IMR-90 (cell line): ENCODE measurements at regions not wholly inside any gene's neighbourhood (a gene's known extent, or its start where the extent isn't known, plus 50 kb on each side); places are given as distances from the start of the nearest gene placed in this dataset.

Experiments
- ATAC-seq: fragments of 200-7000 bp; cut with Tn5 transposase; 2 replicates; pipeline ENCODE4 v1.9.1; 2020; ENCODE audit warnings: low read depth, mild to moderate bottlenecking, moderate library complexity
- BruUV-seq: library from RNA; stranded (reverse); fragments of 400-500 nt; replicated peaks from 2 replicates; lab custom pipeline; 2021; lab: Mats Ljungman, UMichigan
- CTCF ChIA-PET: fragments of 300-600 bp; formaldehyde crosslinking; extraction: SDS; loops from one replicate; lab custom pipeline; 2021; ENCODE audit warnings: antibody characterized with exemption; lab: Yijun Ruan, JAX
- POLR2A ChIA-PET: fragments of 300-600 bp; sonication (Branson Sonifier 250); formaldehyde crosslinking; loops from one replicate; lab custom pipeline; 2022; ENCODE audit warnings: antibody characterized with exemption; ENCODE audit not compliant: unreplicated experiment; lab: Charles Lee
- DNase-seq: peaks from one replicate; pipeline ENCODE4 v3.0.0; 2013
- H2AFZ ChIP-seq: replicated peaks from 2 replicates; pipeline ENCODE3; 2013; ENCODE audit warnings: low read length, mild to moderate bottlenecking; ENCODE audit not compliant: poor library complexity
- H2AK5ac ChIP-seq: 2 replicates; pipeline ENCODE4 v1.6.1; 2013; ENCODE audit warnings: low read depth, low read length, inconsistent platforms
- H2AK9ac ChIP-seq: replicated peaks from 2 replicates; pipeline ENCODE3; 2013; ENCODE audit warnings: mild to moderate bottlenecking, low read depth, low read length, moderate library complexity; ENCODE audit not compliant: poor library complexity
- H2BK120ac ChIP-seq: 2 replicates; pipeline ENCODE4 v1.6.1; 2013; ENCODE audit warnings: low read depth, low read length, inconsistent platforms
- H2BK15ac ChIP-seq: 3 replicates; pipeline ENCODE4 v1.6.1; 2013; ENCODE audit warnings: low read depth, low read length, inconsistent platforms
- H2BK20ac ChIP-seq: 2 replicates; pipeline ENCODE4 v1.6.1; 2013; ENCODE audit warnings: low read depth, mild to moderate bottlenecking, inconsistent platforms, low read length, moderate library complexity
- H2BK5ac ChIP-seq: 2 replicates; pipeline ENCODE4 v1.6.1; 2013; ENCODE audit warnings: mild to moderate bottlenecking, low read depth, low read length, inconsistent platforms; ENCODE audit not compliant: poor library complexity, severe bottlenecking
- H3K14ac ChIP-seq: replicated peaks from 2 replicates; pipeline ENCODE4 v1.6.1; 2013; ENCODE audit warnings: low read depth, low read length, inconsistent platforms
- H3K18ac ChIP-seq: 2 replicates; pipeline ENCODE4 v1.6.1; 2013; ENCODE audit warnings: low read depth, low read length, control low read depth
- H3K23ac ChIP-seq: 2 replicates; pipeline ENCODE4 v1.6.1; 2013; ENCODE audit warnings: low read depth, low read length, inconsistent platforms
- H3K27ac ChIP-seq: 2 replicates; pipeline ENCODE4 v1.5.1; 2013; ENCODE audit warnings: mild to moderate bottlenecking, control low read depth, low read length; ENCODE audit not compliant: insufficient read depth
- H3K27me3 ChIP-seq: 2 replicates; pipeline ENCODE4 v1.6.1; 2013; ENCODE audit warnings: low read length; ENCODE audit not compliant: control insufficient read depth, insufficient read depth
- H3K36me3 ChIP-seq: 2 replicates; pipeline ENCODE4 v1.6.1; 2013; ENCODE audit warnings: low read length, mixed read lengths; ENCODE audit not compliant: control insufficient read depth, insufficient read depth
- H3K4ac ChIP-seq: 2 replicates; pipeline ENCODE4 v1.6.1; 2013; ENCODE audit warnings: low read depth, low read length, inconsistent platforms
- H3K4me1 ChIP-seq: 2 replicates; pipeline ENCODE4 v1.6.1; 2013; ENCODE audit warnings: low read length, mixed read lengths; ENCODE audit not compliant: control insufficient read depth, insufficient read depth
- H3K4me2 ChIP-seq: 2 replicates; pipeline ENCODE4 v1.6.1; 2013; ENCODE audit warnings: low read depth, mild to moderate bottlenecking, control low read depth, low read length, moderate library complexity
- H3K4me3 ChIP-seq: 2 replicates; pipeline ENCODE4 v1.5.1; 2013; ENCODE audit warnings: low read depth, mild to moderate bottlenecking, control low read depth, low read length, moderate library complexity; ENCODE audit not compliant: insufficient read depth
- H3K56ac ChIP-seq: 2 replicates; pipeline ENCODE4 v1.6.1; 2013; ENCODE audit warnings: low read length, inconsistent platforms; ENCODE audit not compliant: insufficient read depth; ENCODE audit errors: extremely low read depth
- H3K79me1 ChIP-seq, 2 experiments: 2 replicates each; pipeline ENCODE4 v1.6.1; 2013; ENCODE audit warnings: low read length in 2 of 2, inconsistent platforms in 1 of 2, low read depth in 1 of 2
- H3K9ac ChIP-seq: 2 replicates; pipeline ENCODE4 v1.6.1; 2013; ENCODE audit warnings: low read depth, low read length, control low read depth
- H3K9me1 ChIP-seq: 2 replicates; pipeline ENCODE4 v1.6.1; 2013; ENCODE audit warnings: low read length, inconsistent platforms; ENCODE audit not compliant: insufficient read depth
- H3K9me3 ChIP-seq: 2 replicates; pipeline ENCODE4 v1.6.1; 2013; ENCODE audit warnings: low read length; ENCODE audit not compliant: control insufficient read depth, insufficient read depth
- H4K20me1 ChIP-seq: 2 replicates; pipeline ENCODE4 v1.6.1; 2013; ENCODE audit warnings: low read length, inconsistent platforms; ENCODE audit not compliant: insufficient read depth
- H4K5ac ChIP-seq: 2 replicates; pipeline ENCODE4 v1.6.1; 2013; ENCODE audit warnings: mild to moderate bottlenecking, low read depth, low read length, control low read depth
- H4K8ac ChIP-seq, 2 experiments: 2 replicates each; pipeline ENCODE4 v1.6.1; 2013; ENCODE audit warnings: low read depth in 2 of 2, low read length in 2 of 2, control low read depth in 1 of 2, inconsistent platforms in 1 of 2
- H4K91ac ChIP-seq: 2 replicates; pipeline ENCODE4 v1.6.1; 2013; ENCODE audit warnings: low read depth, low read length, inconsistent platforms; ENCODE audit not compliant: insufficient read depth
- BHLHE40 ChIP-seq: fragments of 150-350 bp; IDR thresholded peaks from 2 replicates; pipeline ENCODE4 v1.6.1; 2016; ENCODE audit warnings: mild to moderate bottlenecking, low read depth, low read length
- CEBPB ChIP-seq: IDR thresholded peaks from 2 replicates; pipeline ENCODE4 v1.6.1; 2012; ENCODE audit warnings: low read depth, low read length, improper control_type of control experiment
- CHD1 ChIP-seq: IDR thresholded peaks from 2 replicates; pipeline ENCODE4 v1.6.1; 2012; ENCODE audit warnings: low read depth, low read length, improper control_type of control experiment
- CTCF ChIP-seq: conservative IDR thresholded peaks from 2 replicates; pipeline ENCODE4 v1.5.1; 2012; ENCODE audit warnings: mild to moderate bottlenecking, low read depth, low read length, improper control_type of control experiment
- ELK1 ChIP-seq: fragments of 150-350 bp; IDR thresholded peaks from 2 replicates; pipeline ENCODE4 v1.6.1; 2016; ENCODE audit warnings: low read depth, mild to moderate bottlenecking, low read length, moderate library complexity, borderline replicate concordance
- FOS ChIP-seq: fragments of 150-350 bp; IDR thresholded peaks from 2 replicates; pipeline ENCODE4 v1.6.1; 2016; ENCODE audit warnings: low read depth, low read length
- MAFK ChIP-seq: IDR thresholded peaks from 2 replicates; pipeline ENCODE4 v1.6.1; 2012; ENCODE audit warnings: low read depth, low read length, improper control_type of control experiment
- MAZ ChIP-seq: IDR thresholded peaks from 2 replicates; pipeline ENCODE4 v1.6.1; 2012; ENCODE audit warnings: low read depth, mild to moderate bottlenecking, low read length, improper control_type of control experiment, moderate library complexity, borderline replicate concordance
- MXI1 ChIP-seq: IDR thresholded peaks from 2 replicates; pipeline ENCODE4 v1.6.1; 2012; ENCODE audit warnings: low read depth, mild to moderate bottlenecking, low read length, moderate library complexity, borderline replicate concordance
- NFE2L2 ChIP-seq: fragments of 150-350 bp; IDR thresholded peaks from 2 replicates; pipeline ENCODE4 v1.6.1; 2016; ENCODE audit warnings: low read depth, mild to moderate bottlenecking, low read length
- POLR2A ChIP-seq: IDR thresholded peaks from 2 replicates; pipeline ENCODE4 v1.6.1; 2012; ENCODE audit warnings: mild to moderate bottlenecking, low read depth, low read length
- RAD21 ChIP-seq: IDR thresholded peaks from 2 replicates; pipeline ENCODE4 v1.6.1; 2012; ENCODE audit warnings: low read length, improper control_type of control experiment
- RCOR1 ChIP-seq: IDR thresholded peaks from 2 replicates; pipeline ENCODE4 v1.6.1; 2012; ENCODE audit warnings: mild to moderate bottlenecking, low read length, improper control_type of control experiment; ENCODE audit not compliant: insufficient replicate concordance
- RFX5 ChIP-seq: IDR thresholded peaks from 2 replicates; pipeline ENCODE4 v1.8.0; 2012; ENCODE audit warnings: low read depth, mild to moderate bottlenecking, low read length, moderate library complexity
- SMC3 ChIP-seq: fragments of 150-350 bp; IDR thresholded peaks from 2 replicates; pipeline ENCODE4 v1.6.1; 2016; ENCODE audit warnings: low read depth, mild to moderate bottlenecking, antibody characterized with exemption, low read length, moderate library complexity
- USF2 ChIP-seq: fragments of 150-350 bp; IDR thresholded peaks from 2 replicates; pipeline ENCODE4 v1.6.1; 2017; ENCODE audit warnings: mild to moderate bottlenecking, antibody characterized with exemption, low read length, low read depth
- WGBS, 2 experiments: methylation state at CpG; one replicate each; pipeline versions ENCODE4 v1.1.5 to v1.1.7; 2013; ENCODE audit warnings: missing lambda C conversion rate in 2 of 2; ENCODE audit not compliant: insufficient read length in 1 of 2; ENCODE audit errors: extremely low coverage in 2 of 2; 5-methylcytosine and 5-hydroxymethylcytosine counted together
- dilution Hi-C: fragments of 300-500 bp; cut with HindIII; formaldehyde crosslinking; loops from one replicate; pipeline ENCODE4 v1.14.3; 2018; ENCODE audit warnings: low sequenced_read_pairs; ENCODE audit not compliant: unreplicated experiment
- in situ Hi-C: fragments of 300-500 bp; cut with MboI; formaldehyde crosslinking; loops from 3 replicates; pipeline ENCODE4 v1.14.3; 2019; ENCODE audit warnings: low sequenced_read_pairs, inconsistent platforms, mixed read lengths
- intact Hi-C: fragments of 100-400 bp; cut with micrococcal nuclease; formaldehyde crosslinking; loops from 2 replicates; pipeline ENCODE4 v1.10.0; 2022

GRCh38 chr2:83859553-83859952 lies 599.5 kb downstream of the SUCLG1 start:
- Histone ChIP-seq H3K9me3 (no peaks in the 10 kb centered on the region), H3K27me3 (no peaks in the 10 kb centered on the region), H3K9ac (no peak overlapping the region), H4K5ac (no peak overlapping the region), H3K4me3 (no peak overlapping the region), H3K4ac (no peak overlapping the region), H3K23ac (no peak overlapping the region), H3K4me1 (no peaks in the 10 kb centered on the region), H3K56ac (no peak overlapping the region), H4K91ac (no peak overlapping the region), H2AFZ (no peak overlapping the region), H3K79me1 (no peaks in the 10 kb centered on the region), H2BK15ac (no peak overlapping the region), H4K20me1 (no peaks in the 10 kb centered on the region), H3K4me2 (no peak overlapping the region), H3K9me1 (no peaks in the 10 kb centered on the region), H3K14ac (no peak overlapping the region), H2AK9ac (no peak overlapping the region), H4K8ac (no peak overlapping the region), H2AK5ac (no peak overlapping the region), H3K36me3 (no peaks in the 10 kb centered on the region), H2BK120ac (no peak overlapping the region), H3K27ac (no peak overlapping the region), H2BK5ac (no peak overlapping the region), H3K18ac (no peak overlapping the region), H2BK20ac (no peak overlapping the region)
- DNase-seq, result no peak
- ATAC-seq, result no peak
- POLR2A ChIA-PET, result no interaction called here
- CTCF ChIA-PET, result no interaction called here
- no TSS peak for BruUV-seq
- WGBS, 2 experiments, result no CpG with 5 or more reads among the region's 1 CpG
- TF ChIP-seq SMC3, result no peak
- no peak for TF ChIP-seq NFE2L2
- TF ChIP-seq USF2, result no peak
- no peak for TF ChIP-seq POLR2A
- no peak for TF ChIP-seq ELK1
- TF ChIP-seq MAFK, result no peak
- TF ChIP-seq RCOR1, result no peak
- no peak for TF ChIP-seq CHD1
- no peak for TF ChIP-seq RAD21
- TF ChIP-seq CEBPB, result no peak
- no peak for TF ChIP-seq RFX5
- TF ChIP-seq FOS, result no peak
- TF ChIP-seq CTCF, result no peak
- no peak for TF ChIP-seq MAZ
- no peak for TF ChIP-seq MXI1
- TF ChIP-seq BHLHE40, result no peak
- intact Hi-C loops, result no loop called here
- dilution Hi-C loops, result no loop called here
- in situ Hi-C loops, result no loop called here
